H1 (cell line): ENCODE measurements at regions not wholly inside any gene's neighbourhood (a gene's known extent, or its start where the extent isn't known, plus 50 kb on each side); places are given as distances from the start of the nearest gene placed in this dataset.

Source experiments
- CTCF ChIA-PET: fragments of 300-600 bp; sonication (Branson Sonifier 250); formaldehyde crosslinking; loops from one replicate; lab custom pipeline; 2021; ENCODE audit not compliant: partially characterized antibody; lab: Charles Lee
- POLR2A ChIA-PET: fragments of 300-600 bp; sonication (Branson Sonifier 250); formaldehyde crosslinking; loops from one replicate; lab custom pipeline; 2021; ENCODE audit warnings: inconsistent platforms; ENCODE audit not compliant: partially characterized antibody; lab: Charles Lee
- DNase-seq, 2 experiments: peaks; one replicate each; pipeline versions ENCODE4 v3.0.0 to v3.0.0-alpha.2; 2010 to 2022; ENCODE audit warnings: low spot score in 2 of 2, low read depth in 1 of 2, mixed read lengths in 1 of 2
- FAIRE-seq: peaks from 2 replicates; lab custom pipeline; 2011; peaks lifted over from hg19 to GRCh38; lab: Jason Lieb, UNC
- H2AFZ ChIP-seq: 2 replicates; pipeline ENCODE4 v1.8.1; 2012; ENCODE audit warnings: low read length, inconsistent platforms
- H2AK5ac ChIP-seq: 2 replicates; pipeline ENCODE4 v1.6.1; 2013; ENCODE audit warnings: low read depth, low read length
- H2BK120ac ChIP-seq: replicated peaks from 2 replicates; pipeline ENCODE3; 2013; ENCODE audit warnings: low read depth, low read length, inconsistent platforms
- H2BK12ac ChIP-seq: 2 replicates; pipeline ENCODE4 v1.6.1; 2013; ENCODE audit warnings: low read depth, low read length
- H2BK15ac ChIP-seq: 2 replicates; pipeline ENCODE4 v1.6.1; 2013; ENCODE audit warnings: low read length
- H2BK20ac ChIP-seq: 2 replicates; pipeline ENCODE4 v1.6.1; 2013; ENCODE audit warnings: low read length
- H2BK5ac ChIP-seq: 2 replicates; pipeline ENCODE4 v1.6.1; 2013; ENCODE audit warnings: low read depth, low read length
- H3K14ac ChIP-seq: 2 replicates; pipeline ENCODE4 v1.6.1; 2013; ENCODE audit warnings: inconsistent platforms; ENCODE audit not compliant: insufficient read length
- H3K18ac ChIP-seq: 2 replicates; pipeline ENCODE4 v1.6.1; 2013; ENCODE audit warnings: low read length; ENCODE audit errors: extremely low read depth
- H3K23ac ChIP-seq: 2 replicates; pipeline ENCODE4 v1.6.1; 2013; ENCODE audit warnings: inconsistent platforms; ENCODE audit not compliant: insufficient read length
- H3K23me2 ChIP-seq: 2 replicates; pipeline ENCODE4 v1.6.1; 2013; ENCODE audit warnings: low read depth, low read length
- H3K27ac ChIP-seq: 2 replicates; pipeline ENCODE4 v1.6.1; 2011; ENCODE audit warnings: low read depth, low read length, inconsistent platforms
- H3K27me3 ChIP-seq, 4 experiments: replicated peaks in 1 of 4; 1 replicate in 1 of 4; 2 replicates in 3 of 4; pipeline versions ENCODE4 v1.6.1 to v1.8.1; 2011 to 2013; ENCODE audit warnings: low read length in 3 of 4, mild to moderate bottlenecking in 3 of 4, inconsistent platforms in 2 of 4, mixed read lengths in 2 of 4, moderate library complexity in 1 of 4; ENCODE audit not compliant: control insufficient read depth in 3 of 4, insufficient read depth in 3 of 4; ENCODE audit errors: extremely low read depth in 1 of 4
- H3K36me3 ChIP-seq, 4 experiments: 2 replicates each; pipeline versions ENCODE4 v1.6.1 to v1.8.1; 2011 to 2013; ENCODE audit warnings: mild to moderate bottlenecking in 4 of 4, low read length in 3 of 4, moderate library complexity in 2 of 4, control low read depth in 1 of 4, inconsistent platforms in 1 of 4; ENCODE audit not compliant: insufficient read depth in 4 of 4, control insufficient read depth in 2 of 4
- H3K4ac ChIP-seq: replicated peaks from 2 replicates; pipeline ENCODE3; 2013; ENCODE audit warnings: low read length, low read depth, mixed read lengths, inconsistent platforms; ENCODE audit not compliant: insufficient read length
- H3K4me1 ChIP-seq, 4 experiments: replicated peaks in 1 of 4; 1 replicate in 1 of 4; 2 replicates in 3 of 4; pipeline versions ENCODE4 v1.6.1 to v1.8.1; 2011 to 2013; ENCODE audit warnings: low read length in 3 of 4, inconsistent platforms in 2 of 4, mixed read lengths in 1 of 4; ENCODE audit not compliant: insufficient read depth in 4 of 4, control insufficient read depth in 3 of 4
- H3K4me2 ChIP-seq, 2 experiments: 2 replicates each; pipeline versions ENCODE4 v1.6.1 to v1.8.1; 2011 to 2013; ENCODE audit warnings: low read depth in 2 of 2, low read length in 2 of 2, control low read depth in 1 of 2, inconsistent platforms in 1 of 2, mild to moderate bottlenecking in 1 of 2; ENCODE audit not compliant: insufficient read depth in 1 of 2
- H3K4me3 ChIP-seq, 4 experiments: fragments of 200-600, 300-600 bp in 1 of 4; sonication (generic), shearing (Covaris generic), sonication (Bioruptor Twin) in 1 of 4; 2 replicates each; pipeline versions ENCODE4 v1.5.1 to v1.8.1; 2011 to 2016; ENCODE audit warnings: low read length in 4 of 4, low read depth in 3 of 4, control low read depth in 2 of 4, inconsistent platforms in 2 of 4, mild to moderate bottlenecking in 2 of 4, mixed read lengths in 1 of 4, moderate library complexity in 1 of 4; ENCODE audit not compliant: insufficient read depth in 2 of 4; ENCODE audit errors: extremely low read depth in 1 of 4
- H3K56ac ChIP-seq: replicated peaks from 2 replicates; pipeline ENCODE3; 2013; ENCODE audit warnings: low read depth, mild to moderate bottlenecking, mixed read lengths, low read length, inconsistent platforms; ENCODE audit not compliant: insufficient read length
- H3K79me1 ChIP-seq: 2 replicates; pipeline ENCODE4 v1.6.1; 2013; ENCODE audit warnings: low read depth, low read length, control low read depth
- H3K79me2 ChIP-seq, 2 experiments: 2 replicates each; pipeline versions ENCODE4 v1.6.1 to v1.8.1; 2012 to 2013; ENCODE audit warnings: low read length in 2 of 2, mild to moderate bottlenecking in 2 of 2, inconsistent platforms in 1 of 2; ENCODE audit not compliant: insufficient read depth in 2 of 2, control insufficient read depth in 1 of 2
- H3K9ac ChIP-seq, 4 experiments: replicated peaks in 1 of 4; 1 replicate in 1 of 4; 2 replicates in 3 of 4; pipeline versions ENCODE4 v1.6.1 to v1.8.1; 2011 to 2013; ENCODE audit warnings: low read depth in 3 of 4, low read length in 3 of 4, control low read depth in 2 of 4, mild to moderate bottlenecking in 2 of 4, moderate library complexity in 2 of 4, inconsistent platforms in 1 of 4; ENCODE audit errors: extremely low read depth in 1 of 4
- H3K9me3 ChIP-seq, 2 experiments: 2 replicates each; pipeline versions ENCODE4 v1.6.1 to v1.8.1; 2012 to 2013; ENCODE audit warnings: mild to moderate bottlenecking in 2 of 2, moderate library complexity in 2 of 2, control low read depth in 1 of 2, inconsistent platforms in 1 of 2, low read depth in 1 of 2, low read length in 1 of 2, mixed read lengths in 1 of 2; ENCODE audit not compliant: insufficient read depth in 2 of 2
- H4K20me1 ChIP-seq, 2 experiments: replicated peaks in 1 of 2; 2 replicates each; pipeline versions ENCODE3 to v1.8.1; 2011 to 2013; ENCODE audit warnings: inconsistent platforms in 2 of 2, low read length in 2 of 2, mild to moderate bottlenecking in 1 of 2; ENCODE audit not compliant: insufficient read depth in 2 of 2, control insufficient read depth in 1 of 2
- H4K5ac ChIP-seq: 2 replicates; pipeline ENCODE4 v1.6.1; 2013; ENCODE audit warnings: low read length, low read depth, mixed read lengths, inconsistent platforms; ENCODE audit not compliant: insufficient read length
- H4K8ac ChIP-seq: 2 replicates; pipeline ENCODE4 v1.8.0; 2013; ENCODE audit warnings: mild to moderate bottlenecking, moderate library complexity, low read length, inconsistent platforms; ENCODE audit not compliant: insufficient read depth; ENCODE audit errors: extremely low read depth
- H4K91ac ChIP-seq: replicated peaks from 2 replicates; pipeline ENCODE3; 2013; ENCODE audit warnings: low read length, mixed read lengths, inconsistent platforms; ENCODE audit not compliant: insufficient read length
- CTBP2 ChIP-seq: IDR thresholded peaks from 2 replicates; pipeline ENCODE4 v1.7.0; 2011; ENCODE audit warnings: borderline replicate concordance, mild to moderate bottlenecking, moderate library complexity, mixed read lengths, low read length; ENCODE audit not compliant: insufficient read depth, insufficient read length
- EP300 ChIP-seq, 2 experiments: IDR thresholded peaks; 1 replicate in 1 of 2; 2 replicates in 1 of 2; pipeline ENCODE4 v1.6.1; 2011 to 2012; ENCODE audit warnings: low read depth in 2 of 2, low read length in 2 of 2, mild to moderate bottlenecking in 2 of 2, borderline replicate concordance in 1 of 2, inconsistent platforms in 1 of 2, moderate library complexity in 1 of 2
- MAFK ChIP-seq: IDR thresholded peaks from 2 replicates; pipeline ENCODE4 v1.6.1; 2012; ENCODE audit warnings: low read depth, mild to moderate bottlenecking, improper control_type of control experiment, low read length

GRCh38 chr3:83074485-83074884 is 1313.0 kb upstream of the GBE1 start:
- no peak overlapping the region for H2AK5ac ChIP-seq
- H4K20me1 ChIP-seq, result no peaks in the 10 kb centered on the region
- no peak overlapping the region for H3K4ac ChIP-seq
- H3K4me3 ChIP-seq, result no peak overlapping the region
- H3K79me2 ChIP-seq, result no peaks in the 10 kb centered on the region
- POLR2A ChIA-PET, result no interaction called here
- CTCF ChIA-PET, result no interaction called here
- no peak overlapping the region for H3K27ac ChIP-seq
- H3K9ac ChIP-seq, result no peak overlapping the region
- no peak overlapping the region for H4K5ac ChIP-seq
- H2BK12ac ChIP-seq, result no peak overlapping the region
- no peaks in the 10 kb centered on the region for H3K27me3 ChIP-seq
- no peak overlapping the region for H3K14ac ChIP-seq
- no peak overlapping the region for H4K91ac ChIP-seq
- H2BK120ac ChIP-seq, result no peak overlapping the region
- no peak overlapping the region for H2BK20ac ChIP-seq
- no peak overlapping the region for H2BK5ac ChIP-seq
- no peaks in the 10 kb centered on the region for H3K4me1 ChIP-seq
- no peak overlapping the region for H3K56ac ChIP-seq
- no peaks in the 10 kb centered on the region for H3K23me2 ChIP-seq
- no peak overlapping the region for H2BK15ac ChIP-seq
- no peak overlapping the region for H2AFZ ChIP-seq
- H3K4me2 ChIP-seq, result no peak overlapping the region
- H4K8ac ChIP-seq, result no peak overlapping the region
- no peaks in the 10 kb centered on the region for H3K9me3 ChIP-seq
- no peak for DNase-seq
- H3K79me1 ChIP-seq, result no peaks in the 10 kb centered on the region
- H3K23ac ChIP-seq, result no peak overlapping the region
- no peaks in the 10 kb centered on the region for H3K36me3 ChIP-seq
- FAIRE-seq, result no peak
- H3K18ac ChIP-seq, result no peak overlapping the region
- no peak for TF ChIP-seq CTBP2
- TF ChIP-seq MAFK, result no peak
- no peak for TF ChIP-seq EP300 (IDR thresholded peaks at IDR 0.05; ENCODE audit: borderline replicate concordance in 1 of 2, low read depth in 2 of 2, low read length in 2 of 2)
